ENCODE measurements at regions not wholly inside any gene's neighbourhood (a gene's known extent, or its start where the extent isn't known, plus 50 kb on each side); places are given as distances from the start of the nearest gene placed in this dataset.
"Not testable (repeated sequence)": the region's sequence is repeated elsewhere in the genome, so short reads cannot be mapped to it uniquely, and the experiment has no call there.

DNA sequence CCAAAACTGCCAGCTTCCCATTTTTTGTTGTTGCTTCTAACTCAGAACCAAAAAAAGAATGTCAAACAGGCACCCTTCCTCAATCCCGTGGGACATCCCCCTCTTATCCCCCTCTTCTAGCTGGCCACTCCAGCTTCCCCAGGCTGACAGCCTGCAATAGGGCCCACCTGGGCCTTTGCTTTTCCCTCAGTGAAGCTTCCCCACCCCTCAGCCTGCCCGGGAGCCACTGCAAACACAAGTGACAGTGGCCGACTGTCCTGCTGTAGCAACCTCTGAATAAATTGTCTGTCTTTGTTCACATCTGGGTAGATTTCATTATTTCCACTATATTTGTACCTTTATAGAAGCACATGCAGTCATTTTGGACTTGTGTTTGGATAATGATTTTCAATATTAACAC lies 245.3 kb downstream of the GADD45G start:
- H3K4me1 ChIP-seq: no peaks in the 10 kb centered on the region
- H3K36me3 ChIP-seq: no peaks in the 10 kb centered on the region
- no peak for DNase-seq
- TF ChIP-seq CTCF (IDR thresholded peaks at IDR 0.05): no peak
- intact Hi-C loops (cut with DNase I): no loop called here
- H3K27me3 ChIP-seq: no peaks in the 10 kb centered on the region
- H3K9me3 ChIP-seq: no peaks in the 10 kb centered on the region
- H3K27ac ChIP-seq: no peak overlapping the region
- no peak overlapping the region for H3K9ac ChIP-seq (ENCODE audit: low read depth in 2 of 2, low read length in 2 of 2)
- H3K4me3 ChIP-seq: no peak overlapping the region

GRCh38 chr9:89850631-89851325 lies 246.0 kb downstream of the GADD45G start:
- H3K4me1 ChIP-seq: no peaks in the 10 kb centered on the region
- no peak overlapping the region for H3K4me3 ChIP-seq
- H3K9ac ChIP-seq (ENCODE audit: low read depth in 2 of 2, low read length in 2 of 2): no peak overlapping the region
- DNase-seq: peak; percentile 60
- intact Hi-C loops (cut with DNase I): no loop called here
- TF ChIP-seq CTCF (IDR thresholded peaks at IDR 0.05): no peak
- H3K9me3 ChIP-seq: no peaks in the 10 kb centered on the region
- H3K36me3 ChIP-seq: no peaks in the 10 kb centered on the region
- no peaks in the 10 kb centered on the region for H3K27me3 ChIP-seq
- no peak overlapping the region for H3K27ac ChIP-seq

- Histone ChIP-seq H3K4me1 (no peaks in the 10 kb centered on the region), H3K4me3 (no peak overlapping the region), H3K9me3 (no peaks in the 10 kb centered on the region), H3K27ac (no peak overlapping the region), H3K27me3 (no peaks in the 10 kb centered on the region), H3K9ac (ENCODE audit: low read depth in 2 of 2, low read length in 2 of 2) (no peak overlapping the region), H3K36me3 (no peaks in the 10 kb centered on the region)
- no peak for DNase-seq
- TF ChIP-seq CTCF (IDR thresholded peaks at IDR 0.05): no peak
- intact Hi-C loops (cut with DNase I): no loop called here
Observed at GRCh38 chr9:89853161-89853560, 248.3 kb downstream of the GADD45G start.

DNA sequence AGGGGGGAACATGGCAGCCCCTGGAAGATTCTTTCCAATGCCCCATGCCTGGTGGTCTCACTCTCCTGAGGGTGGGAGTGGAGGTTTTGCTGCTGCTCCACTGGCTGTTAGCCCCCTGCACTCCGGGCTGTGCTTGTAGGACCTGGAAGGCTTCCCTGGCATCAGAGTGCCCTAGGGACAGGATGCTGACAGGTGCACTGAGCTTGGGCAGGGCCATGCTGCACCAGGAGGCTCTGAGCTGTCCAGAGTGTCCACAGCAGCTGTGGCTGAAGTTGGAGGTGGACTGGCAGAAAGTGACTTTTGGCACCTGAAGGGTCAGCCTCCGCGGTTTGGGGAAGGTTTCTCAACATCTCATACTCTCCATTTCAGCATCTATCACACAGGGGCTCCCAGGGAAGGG lies 249.1 kb downstream of the GADD45G start:
- Histone ChIP-seq H3K9ac (ENCODE audit: low read depth in 2 of 2, low read length in 2 of 2) (no peak overlapping the region), H3K4me3 (no peak overlapping the region), H3K27me3 (no peaks in the 10 kb centered on the region), H3K27ac (no peak overlapping the region), H3K4me1 (no peaks in the 10 kb centered on the region), H3K36me3 (no peaks in the 10 kb centered on the region), H3K9me3 (no peaks in the 10 kb centered on the region)
- TF ChIP-seq CTCF (IDR thresholded peaks at IDR 0.05): no peak
- intact Hi-C loops (cut with DNase I): no loop called here
- DNase-seq: peak; percentile 7

GRCh38 chr9:89854715-89855475 lies 250.1 kb downstream of the GADD45G start:
- Histone ChIP-seq H3K4me1 (no peaks in the 10 kb centered on the region), H3K27me3 (no peaks in the 10 kb centered on the region), H3K9ac (ENCODE audit: low read depth in 2 of 2, low read length in 2 of 2) (no peak overlapping the region), H3K4me3 (no peak overlapping the region), H3K27ac (no peak overlapping the region), H3K36me3 (no peaks in the 10 kb centered on the region), H3K9me3 (no peaks in the 10 kb centered on the region)
- TF ChIP-seq CTCF (IDR thresholded peaks at IDR 0.05): no peak
- intact Hi-C loops (cut with DNase I): no loop called here
- DNase-seq: no peak

DNA sequence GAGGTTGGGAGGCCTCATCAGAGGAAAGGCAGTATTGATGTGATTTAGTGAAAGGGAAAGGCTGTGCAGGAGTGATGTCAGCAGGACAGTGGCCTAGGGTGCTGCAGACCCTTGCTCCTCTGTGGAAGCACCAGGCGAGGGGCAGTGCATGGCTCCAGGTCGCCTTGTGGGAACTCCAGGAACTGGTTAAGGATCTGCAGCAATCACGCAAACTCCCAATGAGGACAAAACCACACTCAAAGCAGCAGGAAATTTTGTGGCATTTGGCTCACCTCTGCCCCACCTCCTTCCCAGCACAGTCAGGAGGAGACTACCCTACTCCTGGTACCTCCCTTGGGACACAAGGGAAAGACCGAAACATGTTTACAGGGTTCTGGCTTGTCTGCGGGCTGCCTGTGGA lies 251.5 kb downstream of the GADD45G start:
- H3K4me1 ChIP-seq; intact Hi-C loops (cut with DNase I); H3K27ac ChIP-seq; H3K9me3 ChIP-seq; H3K27me3 ChIP-seq; H3K9ac ChIP-seq (ENCODE audit: low read depth in 2 of 2, low read length in 2 of 2); H3K36me3 ChIP-seq; H3K4me3 ChIP-seq: not testable (repeated sequence)
- DNase-seq: peak; percentile 9

- H3K9ac ChIP-seq (ENCODE audit: low read depth in 2 of 2, low read length in 2 of 2); H3K4me1 ChIP-seq; H3K36me3 ChIP-seq; H3K4me3 ChIP-seq; H3K27me3 ChIP-seq; intact Hi-C loops (cut with DNase I); H3K27ac ChIP-seq; DNase-seq; H3K9me3 ChIP-seq: not testable (repeated sequence)
Observed at GRCh38 chr9:89856950-89857349, 252.1 kb downstream of the GADD45G start.

DNA sequence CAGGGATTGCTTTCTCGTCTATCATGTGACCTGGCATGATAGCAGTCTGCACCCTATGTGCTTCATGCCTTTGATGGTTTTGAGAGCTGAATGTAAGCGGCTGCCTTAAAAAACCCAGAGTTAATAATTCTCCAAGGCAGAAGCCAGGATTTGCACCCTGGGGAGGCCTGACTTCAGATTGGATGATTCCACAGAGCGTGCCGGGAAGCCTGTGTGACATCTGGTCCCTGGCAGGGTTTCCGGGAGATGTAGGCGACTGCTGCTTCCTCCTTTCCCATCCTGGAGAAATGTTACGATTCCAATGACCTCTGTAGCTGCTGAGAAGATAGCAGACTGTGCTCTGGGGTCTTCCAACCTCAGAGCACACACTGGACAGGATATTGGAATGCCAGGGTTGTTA lies 255.0 kb downstream of the GADD45G start:
- DNase-seq; H3K9ac ChIP-seq (ENCODE audit: low read depth in 2 of 2, low read length in 2 of 2); H3K4me3 ChIP-seq; H3K27ac ChIP-seq; H3K27me3 ChIP-seq; H3K36me3 ChIP-seq; intact Hi-C loops (cut with DNase I); H3K4me1 ChIP-seq; H3K9me3 ChIP-seq: not testable (repeated sequence)

All from colonic mucosa (tissue), 4 donors.